ENCODE measurements at regions not wholly inside any gene's neighbourhood (a gene's known extent, or its start where the extent isn't known, plus 50 kb on each side); places are given as distances from the start of the nearest gene placed in this dataset.

DNA sequence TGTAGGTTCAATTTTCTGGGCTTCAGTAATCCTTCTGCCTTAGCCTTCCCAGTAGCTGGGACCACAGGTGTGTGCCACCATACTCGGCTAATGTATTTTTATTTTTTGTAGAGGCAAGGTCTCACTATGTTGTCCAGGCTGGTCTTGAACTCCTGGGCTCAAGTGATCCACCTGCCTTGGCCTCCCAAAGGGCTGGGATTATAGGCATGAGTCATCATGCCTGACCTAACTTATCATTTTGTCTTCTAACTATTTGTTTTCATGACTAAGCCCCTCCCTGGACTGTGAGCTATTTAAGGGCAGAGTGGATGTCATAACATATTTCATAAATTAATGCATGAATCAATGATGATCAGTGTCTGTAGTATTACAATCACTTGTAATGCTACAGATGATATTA, 56.1 kb upstream of the PIAS1 start:
- Histone ChIP-seq H3K27ac (no peak overlapping the region), H3K4me2 (no peak overlapping the region), H3K4me3 (no peak overlapping the region), H3K79me2 (ENCODE audit: low read depth) (no peaks in the 10 kb centered on the region), H3K36me3 (no peaks in the 10 kb centered on the region), H3K27me3 (no peaks in the 10 kb centered on the region), H4K20me1 (ENCODE audit: low read depth) (no peaks in the 10 kb centered on the region), H3K9me3 (ENCODE audit: low read depth) (no peaks in the 10 kb centered on the region), H2AFZ (replicated peaks) (no peak overlapping the region), H3F3A (ENCODE audit: low read depth) (peaks cover 6% of the 10 kb centered on the region), H3K4me1 (no peaks in the 10 kb centered on the region), H3K9ac (no peak overlapping the region)
- Mint-ChIP-seq H3K4me3 (no peak overlapping the region), H3K9me3 (no peaks in the 10 kb centered on the region), H3K27me3 (ENCODE audit: insufficient read depth, low read depth) (peaks cover 9% of the 10 kb centered on the region), H3K27ac (no peak overlapping the region), H3K36me3 (no peaks in the 10 kb centered on the region), H3K4me1 (peaks cover 15% of the 10 kb centered on the region)
- TF ChIP-seq CTCF (IDR thresholded peaks at IDR 0.05): no peak
- no peak for TF ChIP-seq EZH2phosphoT487 (IDR thresholded peaks at IDR 0.05)
- no peak for TF ChIP-seq EZH2 (IDR thresholded peaks at IDR 0.05)
- DNase-seq (ENCODE audit: low spot score): no peak

- TF ChIP-seq EZH2 (IDR thresholded peaks at IDR 0.05): no peak
- TF ChIP-seq CTCF (IDR thresholded peaks at IDR 0.05): no peak
- TF ChIP-seq EZH2phosphoT487 (IDR thresholded peaks at IDR 0.05): no peak
- no peak overlapping the region for H3K4me3 Mint-ChIP-seq
- DNase-seq (ENCODE audit: low spot score): no peak
- Histone ChIP-seq H4K20me1 (ENCODE audit: low read depth) (no peaks in the 10 kb centered on the region), H2AFZ (replicated peaks) (no peak overlapping the region), H3K9ac (no peak overlapping the region), H3K9me3 (ENCODE audit: low read depth) (no peaks in the 10 kb centered on the region), H3K4me2 (no peak overlapping the region), H3K27me3 (no peaks in the 10 kb centered on the region), H3K27ac (no peak overlapping the region), H3K79me2 (ENCODE audit: low read depth) (no peaks in the 10 kb centered on the region), H3K36me3 (no peaks in the 10 kb centered on the region), H3K4me3 (no peak overlapping the region), H3K4me1 (no peaks in the 10 kb centered on the region), H3F3A (ENCODE audit: low read depth) (peaks cover 3% of the 10 kb centered on the region)
- no peak overlapping the region for H3K27ac Mint-ChIP-seq
- H3K4me1 Mint-ChIP-seq: peaks cover 13% of the 10 kb centered on the region
- H3K27me3 Mint-ChIP-seq (ENCODE audit: insufficient read depth, low read depth): peaks cover 9% of the 10 kb centered on the region
- H3K36me3 Mint-ChIP-seq: no peaks in the 10 kb centered on the region
- H3K9me3 Mint-ChIP-seq: no peaks in the 10 kb centered on the region
Measured at GRCh38 chr15:67998599-67999133, 55.4 kb upstream of the PIAS1 start.

DNA sequence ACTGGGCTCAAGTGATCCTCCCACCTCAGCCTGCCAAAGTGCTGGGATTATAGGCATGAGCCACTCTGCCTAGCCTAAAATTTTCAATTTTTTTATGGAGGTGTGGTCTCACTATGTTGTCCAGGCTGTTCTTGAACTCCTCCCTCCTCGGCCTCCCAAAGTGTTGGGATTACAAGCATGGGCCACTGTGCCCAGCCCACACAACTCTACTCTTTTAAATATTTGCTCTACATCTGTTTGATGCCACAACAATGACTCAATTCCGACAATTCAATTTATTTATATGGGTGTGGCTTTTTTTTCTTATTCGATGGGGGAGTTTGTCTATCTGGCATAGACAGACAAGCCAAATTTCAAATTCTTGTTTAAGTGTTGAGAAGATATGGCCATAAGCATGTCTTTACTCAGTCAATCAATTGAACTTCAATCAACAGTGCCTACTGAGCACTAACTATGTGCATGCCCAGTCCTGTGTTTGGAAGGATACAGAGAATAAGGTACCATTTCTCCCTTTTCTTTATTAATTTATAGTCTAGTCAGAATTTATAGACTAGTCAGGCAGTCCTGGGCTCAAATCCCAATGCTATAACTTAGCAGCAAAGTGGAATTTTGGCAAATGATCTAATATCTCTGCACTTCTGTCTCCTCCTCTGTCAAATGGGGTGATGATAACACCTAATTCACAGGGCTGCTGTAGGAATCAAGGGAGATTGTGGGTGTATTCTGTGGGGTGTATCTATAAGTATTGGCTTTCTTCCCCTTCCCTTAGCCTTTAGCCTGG, 54.6 kb upstream of the PIAS1 start:
- Histone ChIP-seq H3K9me3 (ENCODE audit: low read depth) (no peaks in the 10 kb centered on the region), H2AFZ (replicated peaks) (no peak overlapping the region), H3K27me3 (no peaks in the 10 kb centered on the region), H3F3A (ENCODE audit: low read depth) (no peaks in the 10 kb centered on the region), H3K4me3 (no peak overlapping the region), H3K27ac (no peak overlapping the region), H3K79me2 (ENCODE audit: low read depth) (no peaks in the 10 kb centered on the region), H3K4me2 (no peak overlapping the region), H3K4me1 (no peaks in the 10 kb centered on the region), H3K36me3 (no peaks in the 10 kb centered on the region), H4K20me1 (ENCODE audit: low read depth) (no peaks in the 10 kb centered on the region), H3K9ac (no peak overlapping the region)
- H3K9me3 Mint-ChIP-seq: no peaks in the 10 kb centered on the region
- no peak for DNase-seq (ENCODE audit: low spot score)
- no peaks in the 10 kb centered on the region for H3K36me3 Mint-ChIP-seq
- TF ChIP-seq CTCF (IDR thresholded peaks at IDR 0.05) (no peak), EZH2phosphoT487 (IDR thresholded peaks at IDR 0.05) (no peak), EZH2 (IDR thresholded peaks at IDR 0.05) (no peak)
- H3K4me1 Mint-ChIP-seq: peaks cover 9% of the 10 kb centered on the region
- H3K27ac Mint-ChIP-seq: no peak overlapping the region
- H3K4me3 Mint-ChIP-seq: no peak overlapping the region
- H3K27me3 Mint-ChIP-seq (ENCODE audit: insufficient read depth, low read depth): peaks cover 9% of the 10 kb centered on the region
